Common myeloid progenitor, CD34-positive (primary cell): ENCODE measurements at regions not wholly inside any gene's neighbourhood (a gene's known extent, or its start where the extent isn't known, plus 50 kb on each side); places are given as distances from the start of the nearest gene placed in this dataset.
A peak's percentile ranks its signal among the peaks of the same experiment; 100 is the strongest.
"Not testable (repeated sequence)": the region's sequence is repeated elsewhere in the genome, so short reads cannot be mapped to it uniquely, and the experiment has no call there.

Experiments used
- CTCF ChIA-PET: fragments of 350-600 bp; sonication (Branson Sonifier 250); formaldehyde crosslinking; loops from one replicate; lab custom pipeline; 2021; ENCODE audit warnings: antibody characterized with exemption; lab: Charles Lee
- POLR2A ChIA-PET: fragments of 350-600 bp; sonication (Branson Sonifier 250); formaldehyde crosslinking; loops from one replicate; lab custom pipeline; 2021; ENCODE audit warnings: antibody characterized with exemption; lab: Charles Lee
- DNase-seq, 3 donors: peaks; one replicate each; pipeline versions ENCODE4 v3.0.0 to v3.0.0-alpha.2; 2013
- H3K27ac ChIP-seq, 2 experiments: 1 replicate in 1 of 2; 2 replicates in 1 of 2; pipeline ENCODE4 v1.7.0; 2013; ENCODE audit warnings: inconsistent platforms in 2 of 2, low read length in 2 of 2, mild to moderate bottlenecking in 2 of 2, low read depth in 1 of 2, moderate library complexity in 1 of 2; ENCODE audit not compliant: severe bottlenecking in 2 of 2, insufficient read depth in 1 of 2, poor library complexity in 1 of 2
- H3K27me3 ChIP-seq, 5 experiments: replicated peaks in 2 of 5; 1 replicate in 3 of 5; 2 replicates in 2 of 5; pipeline versions ENCODE4 v1.6.1 to v1.7.0; 2013; ENCODE audit warnings: low read length in 4 of 5, mild to moderate bottlenecking in 2 of 5, moderate library complexity in 2 of 5, inconsistent platforms in 1 of 5; ENCODE audit not compliant: insufficient read depth in 5 of 5, control insufficient read depth in 4 of 5
- H3K36me3 ChIP-seq, 4 experiments: 1 replicate in 2 of 4; 2 replicates in 2 of 4; pipeline versions ENCODE4 v1.6.1 to v1.7.0; 2013; ENCODE audit warnings: low read length in 3 of 4, control low read depth in 1 of 4, mild to moderate bottlenecking in 1 of 4; ENCODE audit not compliant: control insufficient read depth in 4 of 4, insufficient read depth in 4 of 4
- H3K4me1 ChIP-seq, 4 experiments: 1 replicate in 3 of 4; 2 replicates in 1 of 4; pipeline versions ENCODE4 v1.6.1 to v1.7.1; 2013; ENCODE audit warnings: low read length in 3 of 4, mild to moderate bottlenecking in 3 of 4, control low read depth in 1 of 4, inconsistent platforms in 1 of 4, moderate library complexity in 1 of 4; ENCODE audit not compliant: control insufficient read depth in 4 of 4, insufficient read depth in 4 of 4; ENCODE audit errors: control extremely low read depth in 1 of 4
- H3K4me3 ChIP-seq, 7 experiments: 1 replicate in 4 of 7; 2 replicates in 3 of 7; pipeline versions ENCODE4 v1.5.1 to v1.7.0; 2013; ENCODE audit warnings: mild to moderate bottlenecking in 7 of 7, low read length in 6 of 7, moderate library complexity in 6 of 7, inconsistent platforms in 2 of 7, low read depth in 2 of 7, control low read depth in 1 of 7; ENCODE audit not compliant: insufficient read depth in 4 of 7, control insufficient read depth in 1 of 7; ENCODE audit errors: extremely low read depth in 1 of 7
- H3K9me3 ChIP-seq, 5 experiments: 1 replicate in 4 of 5; 2 replicates in 1 of 5; pipeline versions ENCODE4 v1.6.1 to v1.7.1; 2013; ENCODE audit warnings: low read length in 4 of 5, mild to moderate bottlenecking in 2 of 5, inconsistent platforms in 1 of 5, low read depth in 1 of 5, moderate library complexity in 1 of 5; ENCODE audit not compliant: control insufficient read depth in 4 of 5, insufficient read depth in 2 of 5; ENCODE audit errors: control extremely low read depth in 1 of 5
- WGBS: methylation state at CpG from one replicate; pipeline ENCODE4 v1.1.5; 2013; ENCODE audit not compliant: insufficient coverage; 5-methylcytosine and 5-hydroxymethylcytosine counted together

- no peaks in the 10 kb centered on the region for H3K36me3 ChIP-seq
- H3K9me3 ChIP-seq, result no peaks in the 10 kb centered on the region
- no peaks in the 10 kb centered on the region for H3K4me1 ChIP-seq
- no peak overlapping the region for H3K4me3 ChIP-seq
- ChIA-PET POLR2A (no interaction called here), CTCF (interaction anchor here (0.6 kb wide), 1 partner anchor 535 kb away, joined by 4 read pairs; no protein-coding TSS in a partner anchor)
- H3K27me3 ChIP-seq, result no peaks in the 10 kb centered on the region
- DNase-seq, result no peak
- no peak overlapping the region for H3K27ac ChIP-seq
- WGBS, result no CpG with 5 or more reads among the region's 7 CpGs
Measured at GRCh38 chrY:20643055-20643454, 67.5 kb downstream of the EIF1AY start.

DNA sequence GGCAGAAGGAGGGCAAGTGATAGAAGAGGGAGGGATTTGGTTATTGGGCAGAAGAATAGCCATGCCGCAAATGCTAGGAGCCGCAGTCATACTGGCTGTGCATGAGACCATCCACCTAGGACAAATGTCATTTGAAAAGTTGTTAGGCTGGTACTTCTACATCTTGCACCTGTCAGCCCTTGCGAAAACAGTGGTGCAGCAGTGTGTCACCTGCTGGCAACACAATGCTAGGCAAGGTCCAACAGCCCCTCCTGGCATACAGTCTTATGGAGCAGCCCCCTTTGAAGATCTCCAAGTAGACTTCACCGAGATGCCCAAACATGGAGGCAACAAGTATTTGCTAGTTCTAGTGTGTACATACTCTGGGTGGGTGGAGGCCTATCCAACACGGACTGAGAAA is 72.7 kb downstream of the EIF1AY start:
- Histone ChIP-seq H3K4me3 (no peak overlapping the region), H3K4me1 (no peaks in the 10 kb centered on the region), H3K27ac (no peak overlapping the region), H3K27me3 (no peaks in the 10 kb centered on the region), H3K36me3 (no peaks in the 10 kb centered on the region), H3K9me3 (no peaks in the 10 kb centered on the region)
- WGBS, result no CpG with 5 or more reads among the region's 5 CpGs
- no peak for DNase-seq
- ChIA-PET POLR2A (no interaction called here), CTCF (interaction anchor here (0.9 to 1.7 kb wide), 2 partner anchors 9 to 13 kb away, joined by 3 to 5 read pairs; no protein-coding TSS in a partner anchor)

GRCh38 chrY:20648891-20649290 is 73.3 kb downstream of the EIF1AY start:
- H3K4me1 ChIP-seq, H3K27ac ChIP-seq, H3K9me3 ChIP-seq, H3K27me3 ChIP-seq, H3K36me3 ChIP-seq, POLR2A ChIA-PET, H3K4me3 ChIP-seq, DNase-seq: not testable (repeated sequence)
- no CpG with 5 or more reads among the region's 1 CpG for WGBS
- CTCF ChIA-PET, result interaction anchor here (0.9 to 1.7 kb wide), 2 partner anchors 8 to 13 kb away, joined by 3 to 5 read pairs; no protein-coding TSS in a partner anchor

DNA sequence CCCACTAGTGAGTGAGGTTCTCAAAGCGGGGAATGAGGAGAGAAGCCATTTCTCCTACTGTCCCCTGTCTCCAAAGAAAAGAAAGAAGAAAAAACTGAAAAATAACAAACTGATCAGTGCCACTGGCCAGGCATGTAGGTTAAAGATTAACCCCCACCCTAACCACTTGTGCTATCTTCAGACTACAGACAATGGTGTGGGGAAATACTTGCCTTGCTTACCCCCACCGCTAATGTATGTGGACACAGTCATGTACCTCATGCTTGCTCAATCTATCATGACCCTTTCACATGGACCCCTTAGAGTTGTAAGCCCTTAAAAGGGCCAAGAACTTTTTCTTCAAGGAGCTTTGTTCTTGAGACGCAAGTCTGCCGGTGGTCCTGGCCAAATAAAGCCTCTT is 75.9 kb downstream of the EIF1AY start:
- no CpG with 5 or more reads among the region's 4 CpGs for WGBS
- CTCF ChIA-PET, result no interaction called here
- no peak overlapping the region for H3K4me3 ChIP-seq
- POLR2A ChIA-PET, result no interaction called here
- no peaks in the 10 kb centered on the region for H3K9me3 ChIP-seq
- H3K27ac ChIP-seq, result no peak overlapping the region
- no peaks in the 10 kb centered on the region for H3K36me3 ChIP-seq
- no peaks in the 10 kb centered on the region for H3K4me1 ChIP-seq
- no peaks in the 10 kb centered on the region for H3K27me3 ChIP-seq
- no peak for DNase-seq

DNA sequence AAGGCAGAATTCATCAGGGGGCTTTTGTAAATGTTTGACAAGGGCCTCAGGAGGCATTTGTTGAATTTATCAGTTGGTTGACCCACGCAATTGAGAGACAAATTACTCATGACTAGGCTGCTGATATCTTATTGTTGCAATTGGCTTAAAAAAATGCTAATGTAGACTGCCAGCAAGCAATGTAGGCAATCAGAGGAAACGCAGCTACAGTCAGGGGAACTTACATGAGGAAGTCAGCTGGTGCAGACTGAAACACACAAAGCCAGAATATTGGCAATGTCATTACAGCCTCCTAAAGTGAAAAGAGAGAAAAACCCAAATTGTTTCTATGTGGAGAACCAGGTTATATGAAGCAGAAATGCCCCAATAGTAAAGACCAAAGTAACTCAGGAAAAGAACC is 83.9 kb downstream of the EIF1AY start:
- WGBS, result no CpG with 5 or more reads among the region's 2 CpGs
- ChIA-PET POLR2A (no interaction called here), CTCF (no interaction called here)

GRCh38 chrY:20662204-20662603 is 86.6 kb downstream of the EIF1AY start:
- Histone ChIP-seq H3K4me1 (peaks cover 0 to 2% (median 0%) of the 10 kb centered on the region in 4 experiments), H3K9me3 (no peaks in the 10 kb centered on the region), H3K4me3 (no peak overlapping the region), H3K27me3 (no peaks in the 10 kb centered on the region), H3K27ac (no peak overlapping the region), H3K36me3 (no peaks in the 10 kb centered on the region)
- POLR2A ChIA-PET, result no interaction called here
- DNase-seq, result no peak
- WGBS, result no CpG with 5 or more reads among the region's 1 CpG
- CTCF ChIA-PET, result no interaction called here

More for the DNA sequence above, 83.9 kb downstream of the EIF1AY start:
- peak in 1 of 3 donors; percentile 9 for DNase-seq
- Histone ChIP-seq H3K27ac (no peak overlapping the region), H3K27me3 (no peaks in the 10 kb centered on the region), H3K9me3 (no peaks in the 10 kb centered on the region), H3K36me3 (no peaks in the 10 kb centered on the region), H3K4me1 (peaks cover 0 to 2% (median 0%) of the 10 kb centered on the region in 4 experiments), H3K4me3 (no peak overlapping the region)

GRCh38 chrY:20664196-20664595 is 88.6 kb downstream of the EIF1AY start:
- no peak for DNase-seq
- Histone ChIP-seq H3K9me3 (no peaks in the 10 kb centered on the region), H3K27me3 (no peaks in the 10 kb centered on the region), H3K4me3 (no peak overlapping the region), H3K36me3 (no peaks in the 10 kb centered on the region), H3K27ac (no peak overlapping the region), H3K4me1 (peaks cover 0 to 2% (median 0%) of the 10 kb centered on the region in 4 experiments)
- ChIA-PET CTCF (no interaction called here), POLR2A (no interaction called here)
